ENCODE measurements at regions not wholly inside any gene's neighbourhood (a gene's known extent, or its start where the extent isn't known, plus 50 kb on each side); places are given as distances from the start of the nearest gene placed in this dataset.
A peak's percentile ranks its signal among the peaks of the same experiment; 100 is the strongest.
"Not testable (repeated sequence)": the region's sequence is repeated elsewhere in the genome, so short reads cannot be mapped to it uniquely, and the experiment has no call there.

DNA sequence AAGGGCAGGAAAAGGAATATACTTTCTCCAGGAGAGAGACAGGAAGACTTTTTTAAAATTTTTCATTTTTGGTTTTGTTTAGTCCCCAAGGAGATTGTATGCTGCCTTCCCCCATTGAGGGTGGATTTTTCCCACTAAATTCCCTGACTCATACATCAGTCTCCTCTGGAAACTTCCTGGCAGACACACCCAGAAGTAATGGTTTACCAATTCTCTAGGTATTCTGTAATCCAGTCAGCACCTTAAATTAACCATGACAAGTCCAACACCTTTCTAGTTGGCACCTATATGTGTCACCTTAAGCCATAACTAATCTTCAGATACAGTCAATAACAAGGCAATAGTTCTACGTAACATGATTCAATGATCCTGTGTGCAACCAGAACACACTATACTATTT is 373.6 kb upstream of the NPAP1 start:
- not testable (repeated sequence) for H3K23ac ChIP-seq (ENCODE audit: low read length); H3K79me2 ChIP-seq (ENCODE audit: control insufficient read depth, insufficient read depth, low read length, poor library complexity); H4K91ac ChIP-seq (ENCODE audit: low read depth, low read length); H3K18ac ChIP-seq (ENCODE audit: low read length); H3K14ac ChIP-seq (ENCODE audit: low read length); H3K4me3 ChIP-seq (ENCODE audit: low read depth, low read length); H2BK5ac ChIP-seq (ENCODE audit: low read depth, low read length, poor library complexity); H4K12ac ChIP-seq (ENCODE audit: low read depth, low read length); H3K4me1 ChIP-seq (ENCODE audit: control insufficient read depth in 1 of 2, insufficient read depth in 2 of 2, low read length in 2 of 2); H4K8ac ChIP-seq (ENCODE audit: low read depth, low read length); H3K9ac ChIP-seq (ENCODE audit: low read length); H3K79me1 ChIP-seq (ENCODE audit: low read length); H2BK12ac ChIP-seq (ENCODE audit: low read length); H2AK5ac ChIP-seq (ENCODE audit: low read length); H2AFZ ChIP-seq (ENCODE audit: insufficient read depth, low read length, poor library complexity); H3K27me3 ChIP-seq (ENCODE audit: insufficient read depth, low read length); DNase-seq; H3K4ac ChIP-seq (ENCODE audit: low read depth, low read length); H2BK120ac ChIP-seq (ENCODE audit: insufficient read depth, low read length, poor library complexity); H3K36me3 ChIP-seq (ENCODE audit: control insufficient read depth in 1 of 2, insufficient read depth in 2 of 2, low read length in 2 of 2); H3K9me3 ChIP-seq (ENCODE audit: insufficient read depth, low read depth, low read length); H3K4me2 ChIP-seq (ENCODE audit: low read length); H3K27ac ChIP-seq (ENCODE audit: low read depth, low read length)
- WGBS (ENCODE audit: extremely low coverage, insufficient coverage, insufficient read length): no CpG with 5 or more reads among the region's 1 CpG

DNA sequence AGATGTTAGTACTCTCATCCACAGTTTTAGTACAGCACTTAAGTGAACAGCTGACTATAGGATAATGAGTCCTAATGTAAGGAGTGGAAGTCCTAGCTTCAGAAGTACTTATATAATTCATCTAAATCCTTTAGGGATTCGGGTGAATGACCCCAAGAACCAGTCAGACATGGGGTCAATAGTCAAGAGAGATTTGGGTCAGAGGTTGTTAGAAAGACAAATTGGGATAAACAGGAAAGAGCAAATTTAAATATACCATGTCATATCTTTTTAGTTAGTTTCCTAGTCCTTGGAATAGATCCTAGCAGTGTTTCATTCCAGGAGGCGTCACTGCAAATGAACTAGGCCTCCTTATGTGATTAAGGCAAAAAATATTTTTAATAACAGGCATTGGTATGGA is 370.8 kb upstream of the NPAP1 start:
- H3K79me1 ChIP-seq (ENCODE audit: low read length); H3K27ac ChIP-seq (ENCODE audit: low read depth, low read length); H3K4me3 ChIP-seq (ENCODE audit: low read depth, low read length); H3K79me2 ChIP-seq (ENCODE audit: control insufficient read depth, insufficient read depth, low read length, poor library complexity); H4K91ac ChIP-seq (ENCODE audit: low read depth, low read length); H4K12ac ChIP-seq (ENCODE audit: low read depth, low read length); H3K36me3 ChIP-seq (ENCODE audit: control insufficient read depth in 1 of 2, insufficient read depth in 2 of 2, low read length in 2 of 2); H3K9me3 ChIP-seq (ENCODE audit: insufficient read depth, low read depth, low read length); H3K23ac ChIP-seq (ENCODE audit: low read length); H4K8ac ChIP-seq (ENCODE audit: low read depth, low read length); H3K4me2 ChIP-seq (ENCODE audit: low read length); H2BK120ac ChIP-seq (ENCODE audit: insufficient read depth, low read length, poor library complexity); H2AFZ ChIP-seq (ENCODE audit: insufficient read depth, low read length, poor library complexity); H3K4ac ChIP-seq (ENCODE audit: low read depth, low read length); H3K27me3 ChIP-seq (ENCODE audit: insufficient read depth, low read length); H3K4me1 ChIP-seq (ENCODE audit: control insufficient read depth in 1 of 2, insufficient read depth in 2 of 2, low read length in 2 of 2); H2BK12ac ChIP-seq (ENCODE audit: low read length); H3K18ac ChIP-seq (ENCODE audit: low read length); H2AK5ac ChIP-seq (ENCODE audit: low read length); H3K9ac ChIP-seq (ENCODE audit: low read length); DNase-seq; H2BK5ac ChIP-seq (ENCODE audit: low read depth, low read length, poor library complexity); H3K14ac ChIP-seq (ENCODE audit: low read length): not testable (repeated sequence)
- WGBS (ENCODE audit: extremely low coverage, insufficient coverage, insufficient read length): no CpG with 5 or more reads among the region's 2 CpGs

DNA sequence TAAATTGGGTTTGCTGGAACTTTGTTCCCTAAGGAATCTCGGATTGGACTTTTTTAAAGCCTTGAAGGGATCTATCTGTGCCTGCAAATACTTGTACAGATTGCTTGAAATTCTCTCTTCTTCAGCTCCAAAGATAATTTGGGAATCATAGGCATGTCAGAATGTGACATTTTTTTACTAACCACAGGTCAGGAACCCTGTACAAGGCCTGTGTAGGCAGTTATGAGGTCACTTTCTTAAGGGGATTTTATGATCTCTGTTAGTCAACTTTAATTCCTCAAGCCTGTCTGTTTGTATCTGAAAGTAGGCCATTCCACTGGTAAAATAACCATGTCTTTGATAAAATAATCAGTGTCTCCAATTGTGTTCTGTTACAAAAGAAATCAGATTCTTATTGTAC is 369.9 kb upstream of the NPAP1 start:
- H3K79me1 ChIP-seq (ENCODE audit: low read length); H4K91ac ChIP-seq (ENCODE audit: low read depth, low read length); H3K79me2 ChIP-seq (ENCODE audit: control insufficient read depth, insufficient read depth, low read length, poor library complexity); H3K14ac ChIP-seq (ENCODE audit: low read length); H3K9me3 ChIP-seq (ENCODE audit: insufficient read depth, low read depth, low read length); H4K8ac ChIP-seq (ENCODE audit: low read depth, low read length); H4K12ac ChIP-seq (ENCODE audit: low read depth, low read length); H3K4me3 ChIP-seq (ENCODE audit: low read depth, low read length); H2BK120ac ChIP-seq (ENCODE audit: insufficient read depth, low read length, poor library complexity); H3K4ac ChIP-seq (ENCODE audit: low read depth, low read length); H3K9ac ChIP-seq (ENCODE audit: low read length); H3K18ac ChIP-seq (ENCODE audit: low read length); H3K36me3 ChIP-seq (ENCODE audit: control insufficient read depth in 1 of 2, insufficient read depth in 2 of 2, low read length in 2 of 2); H3K23ac ChIP-seq (ENCODE audit: low read length); H3K4me2 ChIP-seq (ENCODE audit: low read length); H3K27me3 ChIP-seq (ENCODE audit: insufficient read depth, low read length); H3K27ac ChIP-seq (ENCODE audit: low read depth, low read length); H2AFZ ChIP-seq (ENCODE audit: insufficient read depth, low read length, poor library complexity); H2AK5ac ChIP-seq (ENCODE audit: low read length); H3K4me1 ChIP-seq (ENCODE audit: control insufficient read depth in 1 of 2, insufficient read depth in 2 of 2, low read length in 2 of 2); H2BK12ac ChIP-seq (ENCODE audit: low read length); H2BK5ac ChIP-seq (ENCODE audit: low read depth, low read length, poor library complexity): not testable (repeated sequence)
- DNase-seq: peak in 1 of 2 donors; percentile 1
- no CpG with 5 or more reads among the region's 1 CpG for WGBS (ENCODE audit: extremely low coverage, insufficient coverage, insufficient read length)

DNA sequence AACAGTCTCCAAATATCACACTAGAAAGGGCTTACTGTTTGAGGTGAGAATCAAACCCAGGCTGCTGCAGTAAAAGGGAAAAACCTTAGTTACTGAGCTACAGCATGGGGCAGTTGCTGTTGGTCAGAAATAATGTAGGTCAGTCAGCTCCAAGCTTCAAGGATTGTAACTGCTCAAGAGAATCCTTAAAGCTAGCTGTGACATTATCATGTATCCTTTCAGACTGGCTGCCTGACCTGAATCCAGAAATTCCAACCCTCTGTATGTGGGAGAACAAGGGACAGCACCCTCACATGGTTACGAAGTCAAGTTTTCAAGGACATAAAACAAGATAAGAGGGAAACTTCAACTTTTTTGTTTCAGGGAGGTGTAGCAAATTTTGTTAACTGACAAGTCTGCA is 365.9 kb upstream of the NPAP1 start:
- H2AFZ ChIP-seq (ENCODE audit: insufficient read depth, low read length, poor library complexity); H2BK120ac ChIP-seq (ENCODE audit: insufficient read depth, low read length, poor library complexity); H2BK5ac ChIP-seq (ENCODE audit: low read depth, low read length, poor library complexity); H2AK5ac ChIP-seq (ENCODE audit: low read length); H3K79me1 ChIP-seq (ENCODE audit: low read length); H2BK12ac ChIP-seq (ENCODE audit: low read length); H3K27ac ChIP-seq (ENCODE audit: low read depth, low read length); H3K9ac ChIP-seq (ENCODE audit: low read length); H3K27me3 ChIP-seq (ENCODE audit: insufficient read depth, low read length); H3K9me3 ChIP-seq (ENCODE audit: insufficient read depth, low read depth, low read length); H3K4me2 ChIP-seq (ENCODE audit: low read length); DNase-seq; H4K91ac ChIP-seq (ENCODE audit: low read depth, low read length); H3K79me2 ChIP-seq (ENCODE audit: control insufficient read depth, insufficient read depth, low read length, poor library complexity); H3K14ac ChIP-seq (ENCODE audit: low read length); H3K23ac ChIP-seq (ENCODE audit: low read length); H4K8ac ChIP-seq (ENCODE audit: low read depth, low read length); H3K4me3 ChIP-seq (ENCODE audit: low read depth, low read length); H3K18ac ChIP-seq (ENCODE audit: low read length); H3K4ac ChIP-seq (ENCODE audit: low read depth, low read length); H3K4me1 ChIP-seq (ENCODE audit: control insufficient read depth in 1 of 2, insufficient read depth in 2 of 2, low read length in 2 of 2); H3K36me3 ChIP-seq (ENCODE audit: control insufficient read depth in 1 of 2, insufficient read depth in 2 of 2, low read length in 2 of 2); H4K12ac ChIP-seq (ENCODE audit: low read depth, low read length): not testable (repeated sequence)
- WGBS (ENCODE audit: extremely low coverage, insufficient coverage, insufficient read length): no CpG with 5 or more reads among the region's 1 CpG

DNA sequence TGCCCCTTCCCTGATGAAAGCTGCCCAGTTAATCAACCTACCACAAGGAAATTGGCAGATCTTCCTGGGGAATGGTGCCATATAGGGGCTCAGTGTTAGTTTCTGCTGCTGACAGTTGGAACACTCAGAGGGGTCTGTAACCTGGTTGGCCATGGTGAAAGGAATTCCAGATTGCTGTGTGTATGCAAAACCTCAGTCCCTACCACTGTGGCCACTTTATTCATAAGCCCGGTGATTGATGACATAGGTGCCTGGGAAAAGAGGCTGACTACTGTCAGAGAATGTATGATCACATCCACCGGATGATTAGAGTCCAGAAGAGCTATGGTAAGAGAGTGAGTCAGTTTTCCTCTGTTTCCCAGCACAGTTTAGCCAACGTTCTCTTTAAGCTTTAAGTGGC is 363.9 kb upstream of the NPAP1 start:
- not testable (repeated sequence) for H3K14ac ChIP-seq (ENCODE audit: low read length); H3K18ac ChIP-seq (ENCODE audit: low read length); H3K4ac ChIP-seq (ENCODE audit: low read depth, low read length); H3K27me3 ChIP-seq (ENCODE audit: insufficient read depth, low read length); H3K27ac ChIP-seq (ENCODE audit: low read depth, low read length); H3K36me3 ChIP-seq (ENCODE audit: control insufficient read depth in 1 of 2, insufficient read depth in 2 of 2, low read length in 2 of 2); H3K9me3 ChIP-seq (ENCODE audit: insufficient read depth, low read depth, low read length); H3K4me2 ChIP-seq (ENCODE audit: low read length); H2BK120ac ChIP-seq (ENCODE audit: insufficient read depth, low read length, poor library complexity); H3K79me1 ChIP-seq (ENCODE audit: low read length); H2AK5ac ChIP-seq (ENCODE audit: low read length); H2BK12ac ChIP-seq (ENCODE audit: low read length); H3K4me3 ChIP-seq (ENCODE audit: low read depth, low read length); DNase-seq; H2AFZ ChIP-seq (ENCODE audit: insufficient read depth, low read length, poor library complexity); H3K4me1 ChIP-seq (ENCODE audit: control insufficient read depth in 1 of 2, insufficient read depth in 2 of 2, low read length in 2 of 2); H3K9ac ChIP-seq (ENCODE audit: low read length); H3K23ac ChIP-seq (ENCODE audit: low read length); H4K12ac ChIP-seq (ENCODE audit: low read depth, low read length); H3K79me2 ChIP-seq (ENCODE audit: control insufficient read depth, insufficient read depth, low read length, poor library complexity); H4K91ac ChIP-seq (ENCODE audit: low read depth, low read length); H4K8ac ChIP-seq (ENCODE audit: low read depth, low read length); H2BK5ac ChIP-seq (ENCODE audit: low read depth, low read length, poor library complexity)
- no CpG with 5 or more reads among the region's 3 CpGs for WGBS (ENCODE audit: extremely low coverage, insufficient coverage, insufficient read length)
